Activated T-helper 2 cell treated with anti-CD3 and anti-CD28 coated beads, Interferon-gamma antibody, Interleukin-2, Interleukin-4, amounts not matched to agents 10 μg/mL and 5 μg/mL and 100 μg/mL, durations not matched to agents 14 hours and 24 hours and 36 hours (primary cell): ENCODE measurements at regions not wholly inside any gene's neighbourhood (a gene's known extent, or its start where the extent isn't known, plus 50 kb on each side); places are given as distances from the start of the nearest gene placed in this dataset.

ENCODE experiments used
- DNase-seq: peaks from one replicate; pipeline ENCODE4 v3.0.0; 2021; ENCODE audit warnings: low spot score
- H3K27ac Mint-ChIP-seq: one replicate; pipeline ENCODE4 v1.8.0; 2021; ENCODE audit warnings: mixed read lengths
- H3K27me3 Mint-ChIP-seq: one replicate; pipeline ENCODE4 v1.8.0; 2021; ENCODE audit warnings: low read depth, mixed read lengths
- H3K36me3 Mint-ChIP-seq: one replicate; pipeline ENCODE4 v1.8.0; 2021; ENCODE audit warnings: low read depth, mixed read lengths
- H3K4me1 Mint-ChIP-seq: one replicate; pipeline ENCODE4 v1.8.0; 2021; ENCODE audit warnings: low read depth, mixed read lengths
- H3K4me3 Mint-ChIP-seq: one replicate; pipeline ENCODE4 v1.8.0; 2021; ENCODE audit warnings: low read depth, mild to moderate bottlenecking, moderate library complexity, mixed read lengths
- H3K9me3 Mint-ChIP-seq: one replicate; pipeline ENCODE4 v1.8.0; 2021; ENCODE audit warnings: mixed read lengths
- intact Hi-C: fragments of 100-400 bp; cut with micrococcal nuclease; formaldehyde crosslinking; loops from one replicate; pipeline ENCODE4 v1.15.1; 2023

GRCh38 chr4:23368081-23368697, 521.7 kb downstream of the PPARGC1A start:
- no peaks in the 10 kb centered on the region for H3K4me1 Mint-ChIP-seq
- DNase-seq, result no peak
- H3K36me3 Mint-ChIP-seq, result no peaks in the 10 kb centered on the region
- intact Hi-C loops, result no loop called here
- H3K27ac Mint-ChIP-seq, result no peak overlapping the region
- H3K27me3 Mint-ChIP-seq, result no peaks in the 10 kb centered on the region
- H3K9me3 Mint-ChIP-seq, result no peaks in the 10 kb centered on the region
- no peak overlapping the region for H3K4me3 Mint-ChIP-seq

GRCh38 chr4:23366557-23366906, 523.3 kb downstream of the PPARGC1A start:
- Mint-ChIP-seq H3K4me3 (no peak overlapping the region), H3K27me3 (no peaks in the 10 kb centered on the region), H3K36me3 (no peaks in the 10 kb centered on the region), H3K27ac (no peak overlapping the region), H3K9me3 (no peaks in the 10 kb centered on the region), H3K4me1 (no peaks in the 10 kb centered on the region)
- intact Hi-C loops, result no loop called here
- no peak for DNase-seq

GRCh38 chr4:23365871-23366556, 523.8 kb downstream of the PPARGC1A start:
- no peak overlapping the region for H3K27ac Mint-ChIP-seq

GRCh38 chr4:23365086-23365485, 524.8 kb downstream of the PPARGC1A start:
- H3K27me3 Mint-ChIP-seq, result no peaks in the 10 kb centered on the region
- H3K36me3 Mint-ChIP-seq, result no peaks in the 10 kb centered on the region
- H3K4me3 Mint-ChIP-seq, result no peak overlapping the region
- no peaks in the 10 kb centered on the region for H3K4me1 Mint-ChIP-seq
- no peak for DNase-seq
- no peak overlapping the region for H3K27ac Mint-ChIP-seq
- H3K9me3 Mint-ChIP-seq, result no peaks in the 10 kb centered on the region
- intact Hi-C loops, result no loop called here

More at GRCh38 chr4:23365871-23366556, 523.8 kb downstream of the PPARGC1A start:
- Mint-ChIP-seq H3K4me1 (no peaks in the 10 kb centered on the region), H3K27me3 (no peaks in the 10 kb centered on the region), H3K36me3 (no peaks in the 10 kb centered on the region), H3K4me3 (no peak overlapping the region), H3K9me3 (no peaks in the 10 kb centered on the region)
- intact Hi-C loops, result no loop called here
- no peak for DNase-seq

- Mint-ChIP-seq H3K9me3 (no peaks in the 10 kb centered on the region), H3K36me3 (no peaks in the 10 kb centered on the region), H3K27me3 (no peaks in the 10 kb centered on the region), H3K27ac (no peak overlapping the region), H3K4me1 (no peaks in the 10 kb centered on the region), H3K4me3 (no peak overlapping the region)
- intact Hi-C loops, result no loop called here
- DNase-seq, result no peak
Measured at GRCh38 chr4:23364167-23364566, 525.7 kb downstream of the PPARGC1A start.

GRCh38 chr4:23361453-23361852, 528.4 kb downstream of the PPARGC1A start:
- no peak overlapping the region for H3K4me3 Mint-ChIP-seq
- H3K27ac Mint-ChIP-seq, result no peak overlapping the region
- intact Hi-C loops, result no loop called here
- no peaks in the 10 kb centered on the region for H3K9me3 Mint-ChIP-seq
- DNase-seq, result no peak
- no peaks in the 10 kb centered on the region for H3K27me3 Mint-ChIP-seq
- H3K36me3 Mint-ChIP-seq, result no peaks in the 10 kb centered on the region
- no peaks in the 10 kb centered on the region for H3K4me1 Mint-ChIP-seq

DNA sequence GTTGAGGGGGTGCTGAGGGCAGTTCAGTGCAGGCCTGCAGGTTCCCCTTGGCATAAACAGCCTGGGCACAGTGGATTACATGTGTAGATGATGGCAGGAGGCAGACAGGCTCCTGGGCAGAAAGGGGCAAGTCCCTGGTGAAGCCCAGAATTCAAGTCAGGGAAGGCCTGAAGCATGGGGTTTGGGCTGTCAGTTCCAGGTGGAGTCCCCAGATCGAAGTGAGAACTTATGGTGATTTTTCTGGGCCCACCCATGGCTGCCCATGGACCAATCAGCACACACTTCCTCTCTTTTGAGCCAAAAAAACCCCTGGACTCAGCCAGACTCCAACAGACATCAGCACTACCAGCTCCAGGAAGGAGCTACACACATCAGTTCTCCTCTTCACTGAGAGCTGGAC, 529.1 kb downstream of the PPARGC1A start:
- Mint-ChIP-seq H3K36me3 (no peaks in the 10 kb centered on the region), H3K9me3 (no peaks in the 10 kb centered on the region), H3K27me3 (no peaks in the 10 kb centered on the region), H3K4me1 (no peaks in the 10 kb centered on the region), H3K27ac (no peak overlapping the region), H3K4me3 (no peak overlapping the region)
- intact Hi-C loops, result no loop called here
- no peak for DNase-seq

- Mint-ChIP-seq H3K9me3 (no peaks in the 10 kb centered on the region), H3K27me3 (no peaks in the 10 kb centered on the region), H3K4me3 (no peak overlapping the region), H3K27ac (no peak overlapping the region), H3K4me1 (no peaks in the 10 kb centered on the region), H3K36me3 (no peaks in the 10 kb centered on the region)
- intact Hi-C loops, result no loop called here
- DNase-seq, result no peak
Measured at GRCh38 chr4:23355258-23355657, 534.6 kb downstream of the PPARGC1A start.

DNA sequence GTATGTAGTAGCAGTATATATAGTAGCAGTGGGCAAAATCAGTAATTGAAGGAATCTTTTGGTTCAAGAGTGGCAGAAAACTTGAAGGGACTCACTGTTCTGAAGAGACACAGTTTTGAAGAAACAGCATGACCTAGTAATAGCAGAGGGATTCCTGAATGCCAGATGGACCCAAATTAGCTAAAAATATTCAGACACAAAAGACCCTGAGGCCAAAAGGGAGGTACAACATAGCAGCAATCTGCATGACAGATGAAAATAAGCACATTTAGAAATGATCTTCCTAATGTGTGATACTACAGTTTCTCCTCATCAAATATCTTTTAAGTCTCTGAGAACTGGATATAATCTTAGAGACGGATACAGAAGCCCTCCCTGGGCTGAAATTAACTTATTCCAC, 536.6 kb downstream of the PPARGC1A start:
- H3K27me3 Mint-ChIP-seq, result no peaks in the 10 kb centered on the region
- H3K4me1 Mint-ChIP-seq, result peaks cover 2% of the 10 kb centered on the region
- no peak overlapping the region for H3K4me3 Mint-ChIP-seq
- no peak overlapping the region for H3K27ac Mint-ChIP-seq
- no peaks in the 10 kb centered on the region for H3K36me3 Mint-ChIP-seq
- no peaks in the 10 kb centered on the region for H3K9me3 Mint-ChIP-seq
- intact Hi-C loops, result no loop called here
- no peak for DNase-seq

- peaks cover 2% of the 10 kb centered on the region for H3K4me1 Mint-ChIP-seq
- H3K27me3 Mint-ChIP-seq, result no peaks in the 10 kb centered on the region
- H3K27ac Mint-ChIP-seq, result no peak overlapping the region
- H3K36me3 Mint-ChIP-seq, result no peaks in the 10 kb centered on the region
- intact Hi-C loops, result no loop called here
- no peak for DNase-seq
- H3K4me3 Mint-ChIP-seq, result no peak overlapping the region
- no peaks in the 10 kb centered on the region for H3K9me3 Mint-ChIP-seq
Measured at GRCh38 chr4:23348789-23349498, 540.9 kb downstream of the PPARGC1A start.

- Mint-ChIP-seq H3K4me3 (no peak overlapping the region), H3K4me1 (peaks cover 28% of the 10 kb centered on the region), H3K27ac (no peak overlapping the region), H3K9me3 (peaks cover 9% of the 10 kb centered on the region), H3K27me3 (peaks cover 12% of the 10 kb centered on the region), H3K36me3 (no peaks in the 10 kb centered on the region)
- no peak for DNase-seq
- intact Hi-C loops, result loop anchor here (10.0 kb wide), 1 partner anchor 1138 kb away; no protein-coding TSS in a partner anchor
Measured at GRCh38 chr4:23337292-23337691, 552.6 kb downstream of the PPARGC1A start.

DNA sequence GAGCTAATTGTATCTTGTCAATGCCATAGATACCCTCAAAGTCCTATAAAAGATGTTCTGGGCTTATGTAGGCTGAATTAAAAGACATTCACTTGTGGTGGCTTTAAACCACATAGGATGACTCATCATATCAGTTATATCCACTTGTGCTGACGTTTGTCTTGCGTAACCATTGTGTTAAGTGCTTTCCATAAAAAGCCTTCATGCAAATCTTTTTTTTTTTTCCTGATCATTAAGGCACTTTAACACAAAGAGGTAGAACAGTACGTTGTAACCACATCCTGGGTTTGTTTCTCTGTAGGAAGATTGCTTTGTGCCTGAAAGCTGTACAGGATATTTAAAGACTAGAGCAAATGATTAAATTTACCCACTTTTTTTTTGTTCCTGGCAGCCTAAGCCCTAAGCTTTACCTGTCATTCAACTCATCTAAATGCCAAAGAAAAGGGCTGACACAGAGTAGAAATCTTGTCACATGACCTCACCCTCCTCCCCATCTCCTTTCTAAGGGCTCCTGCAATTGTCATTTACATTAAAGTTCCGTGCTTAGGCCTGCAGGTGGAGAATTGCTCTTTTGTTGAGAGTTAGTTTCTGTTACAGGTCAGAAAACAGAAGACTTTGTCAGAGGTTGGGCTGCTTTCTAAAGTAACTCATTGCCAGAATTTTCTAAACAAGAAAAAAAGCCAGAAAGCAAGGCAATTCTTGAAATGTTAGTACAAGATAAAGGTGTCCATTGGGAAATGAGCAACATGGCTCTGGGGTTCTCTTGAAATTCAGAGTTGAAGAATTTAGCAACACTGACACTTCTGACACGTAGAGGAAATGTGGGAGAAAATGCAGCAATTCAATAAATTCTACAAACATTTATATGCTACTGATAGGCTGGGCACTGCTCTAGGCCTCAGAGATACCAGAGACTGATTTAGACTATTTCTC, 555.6 kb downstream of the PPARGC1A start:
- Mint-ChIP-seq H3K27ac (peak overlapping the region; percentile 76), H3K4me3 (peak overlapping the region; percentile 47), H3K9me3 (peaks cover 9% of the 10 kb centered on the region), H3K36me3 (no peaks in the 10 kb centered on the region), H3K4me1 (peaks cover 30% of the 10 kb centered on the region), H3K27me3 (peaks cover 5% of the 10 kb centered on the region)
- intact Hi-C loops, result loop anchor here (1.0 to 10.0 kb wide), 4 partner anchors 29 to 1141 kb away; no protein-coding TSS in a partner anchor
- peak; percentile 56 for DNase-seq
